ENCODE measurements at regions not wholly inside any gene's neighbourhood (a gene's known extent, or its start where the extent isn't known, plus 50 kb on each side); places are given as distances from the start of the nearest gene placed in this dataset.
A peak's percentile ranks its signal among the peaks of the same experiment; 100 is the strongest.
"Not testable (repeated sequence)": the region's sequence is repeated elsewhere in the genome, so short reads cannot be mapped to it uniquely, and the experiment has no call there.

GRCh38 chr2:20113986-20114938 is 62.8 kb upstream of the LAPTM4A start:
- H3K4me3 ChIP-seq: no peak overlapping the region
- H3K9me3 ChIP-seq: no peaks in the 10 kb centered on the region
- no peaks in the 10 kb centered on the region for H3K36me3 ChIP-seq
- peak overlapping the region; percentile 36 for H3K27ac ChIP-seq
- TF ChIP-seq POLR2A (IDR thresholded peaks at IDR 0.05): no peak
- TF ChIP-seq POLR2AphosphoS5 (IDR thresholded peaks at IDR 0.05; ENCODE audit: insufficient read depth in 1 of 2, low read depth in 1 of 2): peak in 1 of 2 donors; percentile 55
- TF ChIP-seq CTCF (IDR thresholded peaks at IDR 0.05): no peak
- no peaks in the 10 kb centered on the region for H3K27me3 ChIP-seq
- H3K4me1 ChIP-seq: peaks cover 21% of the 10 kb centered on the region
- no peak for DNase-seq (ENCODE audit: extremely low spot score in 2 of 2)
- intact Hi-C loops (cut with DNase I): no loop called here

GRCh38 chr2:20113004-20113796 is 61.8 kb upstream of the LAPTM4A start:
- no peaks in the 10 kb centered on the region for H3K27me3 ChIP-seq
- peak overlapping the region; percentile 36 for H3K27ac ChIP-seq
- no peaks in the 10 kb centered on the region for H3K36me3 ChIP-seq
- no peak overlapping the region for H3K4me3 ChIP-seq
- no peaks in the 10 kb centered on the region for H3K9me3 ChIP-seq
- TF ChIP-seq CTCF (IDR thresholded peaks at IDR 0.05) (no peak), POLR2AphosphoS5 (IDR thresholded peaks at IDR 0.05; ENCODE audit: insufficient read depth in 1 of 2, low read depth in 1 of 2) (no peak), POLR2A (IDR thresholded peaks at IDR 0.05) (no peak)
- peaks cover 21% of the 10 kb centered on the region for H3K4me1 ChIP-seq
- DNase-seq (ENCODE audit: extremely low spot score in 2 of 2): no peak
- intact Hi-C loops (cut with DNase I): no loop called here

- H3K36me3 ChIP-seq; H3K4me3 ChIP-seq; DNase-seq (ENCODE audit: extremely low spot score in 2 of 2); H3K27ac ChIP-seq; intact Hi-C loops (cut with DNase I); H3K27me3 ChIP-seq; H3K9me3 ChIP-seq: not testable (repeated sequence)
- H3K4me1 ChIP-seq: peaks cover 21% of the 10 kb centered on the region
Observed at GRCh38 chr2:20112361-20112760, 60.9 kb upstream of the LAPTM4A start.

- intact Hi-C loops (cut with DNase I): no loop called here
- Histone ChIP-seq H3K9me3 (no peaks in the 10 kb centered on the region), H3K27me3 (no peaks in the 10 kb centered on the region), H3K4me3 (no peak overlapping the region), H3K27ac (no peak overlapping the region), H3K36me3 (no peaks in the 10 kb centered on the region), H3K4me1 (peaks cover 21% of the 10 kb centered on the region)
- no peak for DNase-seq (ENCODE audit: extremely low spot score in 2 of 2)
- TF ChIP-seq CTCF (IDR thresholded peaks at IDR 0.05): no peak
- TF ChIP-seq POLR2A (IDR thresholded peaks at IDR 0.05): no peak
- TF ChIP-seq POLR2AphosphoS5 (IDR thresholded peaks at IDR 0.05; ENCODE audit: insufficient read depth in 1 of 2, low read depth in 1 of 2): no peak
Observed at GRCh38 chr2:20111311-20112131, 60.1 kb upstream of the LAPTM4A start.

GRCh38 chr2:20110876-20111275 is 59.4 kb upstream of the LAPTM4A start:
- no peak for TF ChIP-seq CTCF (IDR thresholded peaks at IDR 0.05)
- TF ChIP-seq POLR2AphosphoS5 (IDR thresholded peaks at IDR 0.05; ENCODE audit: insufficient read depth in 1 of 2, low read depth in 1 of 2): no peak
- no peak for TF ChIP-seq POLR2A (IDR thresholded peaks at IDR 0.05)
- H3K9me3 ChIP-seq: no peaks in the 10 kb centered on the region
- DNase-seq (ENCODE audit: extremely low spot score in 2 of 2): no peak
- no peaks in the 10 kb centered on the region for H3K36me3 ChIP-seq
- peaks cover 21% of the 10 kb centered on the region for H3K4me1 ChIP-seq
- H3K27ac ChIP-seq: no peak overlapping the region
- no peak overlapping the region for H3K4me3 ChIP-seq
- intact Hi-C loops (cut with DNase I): no loop called here
- H3K27me3 ChIP-seq: no peaks in the 10 kb centered on the region

Data from vagina (tissue), 2 donors.